Stimulated activated CD8-positive, alpha-beta memory T cell treated with anti-CD3 and anti-CD28 coated beads, Interleukin-15, amount 100 ng/mL, for 48 hours (primary cell): ENCODE measurements at regions not wholly inside any gene's neighbourhood (a gene's known extent, or its start where the extent isn't known, plus 50 kb on each side); places are given as distances from the start of the nearest gene placed in this dataset.

ENCODE experiments used
- DNase-seq, 2 donors: peaks; one replicate each; pipeline ENCODE4 v3.0.0-alpha.2; 2020; ENCODE audit warnings: low read depth in 2 of 2

DNA sequence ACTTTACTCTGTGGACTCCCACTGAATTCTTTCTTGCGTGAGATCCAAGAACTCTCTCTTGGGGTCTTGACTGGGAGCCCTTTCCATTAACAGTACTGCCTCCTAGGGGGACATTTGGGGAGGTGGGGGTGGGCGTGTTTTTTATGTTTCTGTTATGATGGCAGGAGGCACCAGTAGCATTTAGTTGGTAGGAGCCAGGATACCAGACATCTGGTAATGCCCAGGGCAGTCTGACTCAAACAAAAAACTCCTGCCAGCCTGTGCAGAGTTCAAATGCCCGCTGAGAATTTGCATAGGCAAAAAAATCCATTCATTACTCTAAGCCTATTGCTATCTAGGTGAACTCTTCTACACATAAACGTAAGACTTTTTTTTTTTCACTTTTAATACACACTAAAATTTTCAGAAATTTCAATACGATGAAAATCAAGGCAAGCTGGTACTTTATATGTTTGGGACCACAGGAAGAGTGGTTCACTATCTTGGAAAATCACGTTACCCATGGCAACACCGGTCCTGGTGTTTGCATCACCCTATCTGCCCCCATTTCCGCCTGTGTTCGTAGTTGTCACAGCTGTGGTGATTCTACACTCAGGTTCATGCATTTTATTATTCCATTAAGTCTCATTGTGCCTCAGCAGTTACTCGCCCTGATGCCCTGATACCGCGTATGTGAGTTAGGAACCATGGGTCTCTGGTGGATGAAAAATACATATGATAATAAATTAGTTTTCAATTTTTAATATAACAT, 121.1 kb upstream of the XYLT1 start:
- no peak for DNase-seq

DNA sequence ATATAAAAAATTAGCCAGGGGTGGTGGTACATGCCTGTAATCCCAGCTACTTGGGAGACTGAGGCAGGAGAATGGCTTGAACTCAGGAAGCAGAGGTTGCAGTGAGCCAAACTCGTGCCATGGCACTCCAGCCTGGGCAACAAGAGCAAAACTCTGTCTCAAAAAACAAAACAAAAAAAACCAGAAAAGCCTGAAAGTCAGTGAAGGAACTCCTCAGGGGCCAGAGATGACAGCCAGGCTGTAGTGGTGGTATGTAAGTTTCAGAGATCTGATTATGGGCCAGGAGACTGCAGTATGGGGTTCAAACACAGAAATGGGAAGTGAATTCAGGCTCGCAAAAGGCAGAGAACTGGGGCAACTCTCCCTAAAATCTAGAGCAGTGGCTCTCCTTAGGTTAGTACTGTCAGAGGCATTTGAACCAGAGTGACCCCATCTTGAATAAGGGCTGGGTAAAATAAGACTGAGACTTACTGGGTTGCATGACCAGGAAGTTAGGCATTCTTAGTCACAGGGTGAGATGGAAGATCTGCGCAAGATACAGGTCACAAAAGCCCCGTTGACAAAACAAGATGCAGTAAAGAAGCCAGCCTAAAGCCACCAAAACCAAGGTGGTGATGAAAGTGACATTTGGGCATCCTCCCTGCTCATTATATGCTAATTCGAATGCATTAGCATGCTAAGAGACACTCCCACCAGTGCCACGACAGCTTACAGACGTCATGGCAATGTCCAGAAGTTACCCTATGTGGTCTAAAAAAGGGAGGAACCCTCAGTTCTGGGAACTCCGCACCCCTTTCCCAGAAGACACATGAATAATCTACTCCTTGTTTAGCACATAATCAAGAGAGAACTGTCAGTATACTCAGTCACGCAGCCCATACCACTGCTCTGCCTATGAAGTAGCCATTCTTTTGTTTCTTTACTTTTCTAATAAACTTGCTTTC, 120.2 kb upstream of the XYLT1 start:
- DNase-seq = peak; percentile 61 to 68

DNA sequence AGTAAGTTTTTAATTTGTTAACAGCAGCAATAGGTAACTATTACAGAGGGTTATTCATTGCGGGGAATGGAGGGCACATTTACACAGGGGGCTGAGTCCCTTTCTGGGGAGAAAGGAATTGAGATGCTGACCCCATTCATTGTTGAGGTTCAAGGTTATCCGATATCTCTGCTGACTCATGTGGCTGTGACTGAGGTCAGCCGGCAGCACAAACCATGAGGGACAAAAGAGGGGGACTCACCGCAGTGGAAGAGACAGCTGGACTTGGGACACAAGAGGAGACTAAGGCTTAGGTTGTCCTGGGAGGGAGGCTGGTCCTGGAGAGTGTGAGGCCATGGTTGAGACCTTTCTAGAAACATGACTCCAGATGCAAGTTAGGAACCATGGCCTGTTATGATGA, 119.1 kb upstream of the XYLT1 start:
- DNase-seq = no peak

DNA sequence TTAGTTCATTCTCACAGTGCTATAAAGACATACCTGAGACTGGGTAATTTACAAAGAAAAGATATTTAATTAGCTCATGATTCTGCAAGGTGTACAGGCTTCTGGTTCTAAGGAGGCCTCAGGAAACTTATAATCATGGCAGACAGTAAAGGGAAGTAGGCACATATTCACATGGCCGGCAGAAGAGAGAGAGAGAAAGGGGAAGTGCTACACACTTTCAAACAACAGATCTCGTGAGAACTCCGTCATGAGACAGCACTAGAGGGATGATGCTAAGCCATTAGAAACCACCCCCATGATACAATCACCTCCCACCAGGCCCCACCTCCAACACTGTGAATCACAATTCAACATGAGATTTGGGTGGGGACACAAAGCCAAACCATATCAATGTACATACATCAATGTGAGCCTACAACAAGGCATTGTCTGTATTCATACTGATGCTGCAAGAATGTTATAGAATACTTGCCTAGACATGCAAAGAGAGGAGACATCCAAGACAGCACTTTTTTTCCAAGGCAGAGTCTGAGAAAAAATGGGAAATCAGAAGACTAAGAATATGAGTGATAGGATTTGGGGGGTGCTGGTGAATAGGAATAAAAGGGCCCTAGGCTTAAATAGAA, 114.8 kb upstream of the XYLT1 start:
- DNase-seq = no peak

DNA sequence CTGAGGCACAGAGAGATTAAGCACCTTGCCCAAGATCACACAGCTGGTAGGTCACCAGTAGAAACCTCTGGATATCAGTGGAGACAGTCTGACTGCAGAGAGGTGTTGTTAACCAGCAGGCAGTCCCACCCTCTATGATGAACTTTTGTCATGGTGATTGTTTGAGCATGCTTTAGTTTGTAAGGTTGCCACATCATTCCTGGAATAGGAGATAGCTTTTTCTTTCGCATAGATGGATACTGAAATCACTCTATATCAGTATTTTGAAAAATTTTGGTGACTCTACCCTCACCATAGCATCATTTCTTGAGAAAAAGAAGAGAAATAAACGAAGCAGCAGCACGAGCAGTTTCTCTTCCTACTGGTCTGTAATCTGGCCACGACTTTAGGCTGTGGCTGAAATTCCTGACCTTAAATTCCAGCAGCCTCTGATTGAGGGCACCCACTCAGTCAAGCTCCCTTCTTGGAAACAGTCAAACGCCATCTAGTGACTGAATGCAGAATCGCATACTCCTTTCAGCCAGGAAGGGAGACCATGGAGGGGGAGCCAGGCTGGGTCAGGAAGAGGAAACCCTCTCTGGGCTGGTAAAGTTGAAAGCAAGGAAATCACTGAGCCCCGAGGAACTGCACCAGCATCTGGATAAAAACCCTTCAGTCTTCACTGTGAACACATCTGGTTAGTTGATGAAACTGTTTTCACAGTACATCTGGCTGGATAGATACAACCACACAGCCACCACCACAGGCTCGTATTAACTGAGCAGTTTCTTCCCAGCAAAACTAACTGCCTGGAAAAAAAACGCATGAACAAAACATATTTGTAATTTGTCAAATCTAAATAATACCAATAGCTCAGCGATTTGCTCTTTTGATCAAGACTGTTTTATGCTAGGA, 108.5 kb upstream of the XYLT1 start:
- no peak for DNase-seq

DNA sequence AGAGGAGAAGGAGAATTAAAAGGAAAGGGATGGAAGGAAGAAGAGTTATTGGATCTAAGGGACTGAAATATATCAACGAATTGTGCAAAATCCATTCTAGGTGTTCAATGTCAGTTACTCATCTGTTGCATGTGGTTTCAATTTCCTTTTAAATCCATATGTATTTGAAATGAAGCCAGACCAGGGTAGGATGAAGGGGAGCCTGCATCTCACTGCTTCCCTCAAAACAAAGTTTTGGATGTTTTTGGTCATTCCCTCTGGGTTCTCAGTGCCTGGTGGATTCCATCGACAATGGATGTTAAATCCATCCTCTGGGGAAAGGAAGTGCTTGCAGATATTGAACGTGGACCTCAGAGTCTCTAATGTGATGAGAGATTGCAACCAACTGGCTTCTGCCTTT, 103.5 kb upstream of the XYLT1 start:
- DNase-seq = no peak

DNA sequence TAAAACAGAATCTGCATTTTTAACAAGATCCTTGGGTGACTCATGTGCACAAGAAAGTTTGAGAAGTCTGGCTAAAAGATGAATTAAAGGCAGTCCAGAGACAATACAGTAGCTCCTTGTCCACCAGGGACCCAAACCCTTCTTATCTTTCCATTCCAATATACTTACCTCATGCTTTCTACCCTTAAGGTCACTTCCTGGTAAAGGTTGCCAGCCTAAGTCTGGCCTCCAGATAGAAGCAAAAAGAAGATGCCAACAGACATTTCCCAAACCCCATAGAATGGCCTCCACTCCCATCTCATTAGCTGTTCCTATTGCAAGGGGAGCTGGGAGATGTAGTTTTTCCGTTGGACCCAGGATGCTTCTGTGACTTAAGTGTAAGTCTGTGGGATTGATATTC, 101.4 kb upstream of the XYLT1 start:
- no peak for DNase-seq

DNA sequence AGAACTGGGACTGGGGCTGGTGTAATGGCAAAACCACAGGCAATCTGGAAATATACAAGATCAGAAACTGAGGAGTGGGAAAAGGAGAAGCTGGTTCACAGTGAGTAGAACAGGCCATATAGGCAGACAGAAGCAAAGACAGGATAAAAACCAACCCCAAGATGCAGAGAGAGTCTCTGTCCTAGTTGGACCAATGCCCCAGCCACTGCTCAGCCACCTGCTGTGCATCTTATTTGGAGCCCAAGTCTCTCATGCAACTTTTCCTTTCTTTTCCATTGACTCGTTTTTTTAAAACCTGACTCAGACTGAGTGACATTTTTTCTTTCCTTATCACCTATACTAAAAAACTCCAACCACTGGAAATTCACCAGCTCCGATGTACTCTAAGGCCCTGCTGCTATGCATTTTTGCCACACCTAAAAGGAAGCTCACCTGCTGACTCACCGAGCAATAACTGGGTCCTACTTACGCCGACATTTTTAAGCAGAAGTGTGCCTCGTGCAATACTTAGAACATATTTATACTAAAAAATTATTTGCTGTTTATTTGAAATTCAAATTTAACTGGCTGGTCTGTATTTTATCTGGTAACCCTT, 100.8 kb upstream of the XYLT1 start:
- no peak for DNase-seq

DNA sequence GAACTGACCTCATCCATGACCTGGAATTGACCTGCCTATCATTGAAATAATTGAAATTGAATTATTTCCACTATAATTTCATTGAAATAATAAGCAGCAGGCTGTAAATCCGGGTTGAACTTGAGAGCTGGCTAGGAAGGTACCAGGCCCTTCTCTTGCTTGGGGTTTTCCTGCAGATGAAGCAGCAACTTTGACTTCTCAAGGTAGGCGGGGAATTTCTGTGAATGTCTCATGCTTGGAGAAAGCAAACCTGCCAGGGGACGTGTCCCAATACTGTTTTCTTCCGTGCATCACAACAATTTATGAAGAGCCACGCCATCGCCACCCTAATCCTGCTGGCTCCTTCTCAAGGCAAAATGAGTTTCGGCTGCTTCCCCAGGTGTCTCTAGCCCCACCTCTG, 97.5 kb upstream of the XYLT1 start:
- no peak for DNase-seq

DNA sequence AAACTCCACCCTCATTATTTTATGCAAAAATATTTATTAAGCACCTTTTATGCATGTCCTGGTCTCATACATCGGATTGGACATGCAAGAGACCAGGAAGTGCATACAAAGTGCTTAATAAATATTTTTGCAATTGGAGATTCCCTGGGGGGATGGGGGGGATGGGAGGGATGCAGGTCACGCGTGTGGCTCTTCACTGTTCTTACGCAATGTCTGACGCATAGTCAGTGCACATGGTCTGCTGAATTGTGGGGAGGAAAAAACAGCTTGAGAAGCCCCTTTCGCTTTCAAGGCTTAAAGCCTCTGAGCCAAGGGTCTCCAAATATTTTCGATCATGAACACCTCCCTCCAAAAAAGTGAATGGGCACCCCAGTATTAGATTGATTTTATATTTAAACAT, 96.7 kb upstream of the XYLT1 start:
- no peak for DNase-seq

DNA sequence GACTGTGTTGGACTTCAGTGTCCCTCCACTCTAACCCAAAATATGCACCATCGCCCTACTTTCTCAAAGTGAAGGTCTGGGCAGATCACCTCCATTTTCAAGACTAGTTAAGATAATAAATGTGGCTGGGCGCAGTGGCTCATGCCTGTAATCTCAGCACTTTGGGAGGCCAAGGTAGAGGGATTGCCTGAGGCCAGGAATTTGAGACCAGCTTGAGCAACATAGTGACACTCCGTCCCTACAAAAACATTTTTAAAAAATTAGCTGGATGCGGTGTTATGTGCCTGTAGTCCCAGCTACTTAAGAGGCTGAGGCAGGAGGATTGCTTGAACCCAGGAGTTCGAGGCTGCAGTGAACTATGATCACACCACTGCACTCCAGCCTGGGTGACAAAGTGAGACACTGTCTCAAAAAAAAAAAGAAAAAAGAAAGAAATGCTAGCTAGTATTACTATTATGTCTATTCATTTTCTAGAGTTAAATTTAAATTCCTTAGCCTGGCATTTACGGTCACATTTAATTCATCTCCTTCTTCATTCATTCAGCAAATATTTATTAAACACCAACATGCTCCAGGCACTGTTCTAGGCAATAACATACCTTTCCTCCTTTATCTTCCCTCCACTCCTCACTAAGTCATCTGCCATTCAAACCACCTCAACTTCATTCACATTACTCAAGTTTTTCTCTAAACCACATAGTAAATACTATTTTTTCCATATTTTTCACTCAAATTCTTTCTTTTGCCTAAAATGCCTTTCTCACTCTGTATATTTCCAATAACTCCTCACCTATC, 96.1 kb upstream of the XYLT1 start:
- no peak for DNase-seq

DNA sequence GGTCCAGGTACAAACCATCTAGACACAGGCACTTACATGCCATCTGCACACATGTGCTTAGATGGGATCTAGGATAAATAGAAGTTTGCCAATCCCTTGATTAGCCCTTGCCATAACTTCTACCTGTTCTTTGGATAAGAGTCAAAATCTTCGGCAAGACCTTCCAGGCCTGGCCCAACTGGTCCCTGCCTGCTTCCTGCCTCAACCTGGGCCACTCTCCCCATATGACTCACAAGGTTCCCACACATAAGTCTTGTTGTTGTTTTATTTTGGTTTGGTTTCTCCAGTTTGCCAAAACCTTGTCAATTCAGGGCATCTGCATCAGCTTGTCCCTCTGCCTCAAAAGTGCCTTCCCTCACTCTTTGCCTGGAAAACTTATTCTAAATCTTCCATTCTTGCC, 95.3 kb upstream of the XYLT1 start:
- DNase-seq = no peak

DNA sequence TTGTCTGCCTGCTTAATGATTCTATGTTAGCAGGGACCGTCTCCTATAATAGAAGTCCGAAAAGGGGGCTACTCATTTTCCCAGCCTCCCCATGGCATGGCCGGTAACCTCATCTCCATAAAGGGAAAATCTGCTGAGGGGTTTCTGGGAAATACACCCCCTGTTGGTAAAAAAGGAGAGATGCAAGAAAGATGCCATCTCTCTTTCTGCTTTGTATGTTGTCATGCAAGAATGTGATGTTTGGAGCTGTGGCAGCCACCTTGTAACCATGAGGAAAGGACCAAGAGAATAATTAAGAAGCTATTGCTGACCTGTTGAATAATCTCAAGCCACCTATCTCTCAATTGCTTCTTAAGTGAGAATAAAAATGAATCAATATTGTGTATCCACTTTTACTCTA, 94.8 kb upstream of the XYLT1 start:
- DNase-seq = no peak

DNA sequence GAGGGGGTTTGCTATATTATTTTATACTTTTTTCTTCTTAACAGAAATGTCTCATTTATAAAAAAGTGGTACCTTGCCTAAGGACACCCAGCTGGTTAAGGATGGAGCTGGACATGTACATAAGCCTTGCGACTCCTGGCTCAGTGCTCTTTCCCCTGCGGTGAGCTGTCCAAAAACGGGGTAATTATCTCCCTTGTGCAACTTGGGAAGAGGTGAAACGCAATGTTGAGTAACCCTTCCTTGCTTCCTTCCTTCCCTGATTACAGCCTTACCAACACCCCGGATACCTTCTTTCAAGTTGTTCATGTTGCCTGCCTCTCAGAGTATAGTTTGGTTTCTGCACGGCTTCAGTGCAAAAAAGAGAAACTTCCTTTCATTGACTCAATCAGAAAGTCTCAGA, 94.1 kb upstream of the XYLT1 start:
- DNase-seq = no peak

DNA sequence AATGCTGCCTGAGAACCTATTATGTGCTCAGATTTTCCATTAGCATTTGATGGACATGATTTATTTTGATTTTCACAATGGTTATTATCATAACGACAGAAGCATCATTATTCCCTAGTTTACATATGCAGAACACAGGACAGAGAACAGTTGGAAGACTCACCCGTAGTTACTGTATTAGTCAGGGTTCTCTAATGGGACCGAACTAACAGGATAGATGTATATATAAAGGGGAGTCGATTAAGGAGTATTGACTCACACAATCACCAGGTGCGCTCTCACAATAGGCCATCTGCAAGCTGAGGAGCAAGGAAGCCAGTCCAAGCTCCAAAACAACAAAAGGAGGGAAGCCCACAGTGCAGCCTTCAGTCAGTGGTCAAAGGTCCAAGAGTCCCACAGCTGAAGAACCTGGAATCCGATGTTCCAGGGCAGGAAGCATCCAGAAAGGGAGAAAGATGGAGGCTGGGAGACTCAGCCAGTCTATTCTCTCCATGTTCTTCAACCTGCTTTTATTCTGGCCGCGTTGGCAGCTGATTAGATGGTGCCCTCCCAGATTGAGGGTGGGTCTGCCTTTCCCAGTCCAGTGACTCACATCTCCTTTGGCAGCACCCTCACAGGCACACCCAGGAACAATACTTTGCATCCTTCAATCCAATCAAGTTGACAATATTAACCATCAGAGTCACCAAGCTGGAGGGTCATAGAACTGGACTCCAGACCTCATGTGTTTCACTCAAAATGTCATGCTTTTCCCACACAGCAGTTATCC, 92.7 kb upstream of the XYLT1 start:
- no peak for DNase-seq

DNA sequence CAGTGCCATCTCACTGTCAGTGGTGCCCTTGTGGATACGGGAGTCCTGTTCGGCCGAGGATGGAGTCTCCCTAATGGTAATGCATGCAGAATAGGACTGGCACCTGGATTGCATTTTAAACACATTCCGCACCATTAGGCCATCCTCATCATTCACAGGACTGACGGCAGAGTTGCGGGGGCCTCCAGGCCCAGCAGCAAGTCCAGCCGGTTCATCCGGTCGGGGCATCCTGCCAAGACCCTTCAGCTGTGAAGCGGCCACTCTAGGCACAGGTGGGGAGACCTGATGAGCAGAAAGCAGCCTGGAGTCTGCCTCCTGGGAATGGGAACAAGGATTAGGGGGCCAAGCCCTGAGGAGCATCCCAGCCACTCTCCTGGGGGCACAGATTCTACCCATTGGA, 90.3 kb upstream of the XYLT1 start:
- DNase-seq = no peak

DNA sequence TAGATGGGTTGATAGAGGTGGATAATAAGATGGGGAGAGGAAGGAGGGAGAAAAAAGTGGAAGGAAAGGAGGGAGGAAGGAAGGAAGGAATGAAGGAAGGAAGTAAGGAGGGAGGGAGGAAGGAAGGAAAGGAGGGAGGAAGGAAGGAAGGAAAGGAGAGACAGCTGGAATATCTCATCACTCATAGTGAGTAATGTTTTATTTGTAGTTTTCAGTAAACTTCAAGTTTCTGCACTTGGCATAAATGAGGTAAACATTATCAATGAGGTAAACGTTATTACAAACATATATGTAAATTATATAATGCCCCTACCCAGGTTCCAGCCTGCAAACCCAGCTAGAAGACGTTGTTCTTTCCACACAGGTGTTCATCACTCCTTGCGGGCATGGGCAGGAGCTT, 89.8 kb upstream of the XYLT1 start:
- no peak for DNase-seq

DNA sequence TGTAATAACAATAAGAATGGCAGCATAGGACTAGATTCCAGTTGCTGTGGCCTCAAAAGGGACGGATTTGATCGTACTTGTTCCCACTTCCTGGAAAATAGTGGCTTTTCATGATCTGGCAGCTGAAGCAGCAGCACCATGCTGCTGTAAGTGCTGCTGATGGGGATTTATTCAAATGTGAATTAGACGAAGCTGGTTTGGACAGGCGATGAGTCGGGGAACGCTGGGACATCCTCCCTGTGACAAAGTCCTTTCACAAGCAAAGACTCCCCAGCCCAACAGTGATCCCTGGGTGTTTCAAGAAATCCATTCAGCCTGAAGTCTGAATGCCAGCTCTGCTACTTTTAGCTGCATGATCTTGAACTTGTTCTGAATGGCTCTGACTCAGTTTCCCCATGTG, 88.6 kb upstream of the XYLT1 start:
- DNase-seq = no peak

DNA sequence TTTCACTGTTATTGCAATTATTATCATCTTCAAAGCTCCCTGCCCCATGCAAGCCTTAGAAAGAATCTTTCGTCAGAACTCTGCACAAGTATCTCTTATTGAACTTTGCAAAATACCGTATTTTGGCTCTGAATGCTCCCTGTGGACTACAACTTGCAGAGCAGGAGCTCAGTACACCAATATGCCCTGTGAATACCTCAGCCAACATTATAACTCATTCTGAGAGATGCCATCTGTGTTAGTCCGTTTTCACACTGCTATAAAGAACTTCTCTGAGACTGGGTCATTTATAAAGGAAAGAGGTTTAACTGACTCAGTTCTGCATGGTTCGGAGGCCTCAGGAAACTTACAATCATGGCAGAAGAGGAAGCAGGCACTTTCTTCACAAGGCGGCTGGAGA, 87.2 kb upstream of the XYLT1 start:
- no peak for DNase-seq

DNA sequence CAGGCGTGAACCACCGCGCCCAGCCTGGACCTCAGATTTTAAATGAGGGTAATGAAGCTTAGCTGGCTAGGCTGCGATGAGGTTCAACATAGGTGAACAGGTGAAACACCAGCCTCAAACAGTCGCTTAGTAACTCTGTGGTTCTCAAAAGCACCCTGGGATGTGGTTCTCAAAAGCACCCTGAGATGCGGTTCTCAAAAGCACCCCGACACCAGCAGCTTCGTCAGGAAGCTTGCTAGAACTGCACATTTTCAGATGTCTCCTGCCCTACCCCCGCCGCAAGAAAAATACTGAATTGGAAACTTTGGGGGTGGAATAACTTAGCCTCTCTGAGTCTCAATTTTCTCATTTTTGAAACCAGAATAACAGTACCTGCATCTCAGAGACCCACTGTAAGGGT, 86.7 kb upstream of the XYLT1 start:
- DNase-seq = no peak
